Naive thymus-derived CD8-positive, alpha-beta T cell (primary cell): ENCODE measurements at regions not wholly inside any gene's neighbourhood (a gene's known extent, or its start where the extent isn't known, plus 50 kb on each side); places are given as distances from the start of the nearest gene placed in this dataset.

ENCODE experiments used
- ATAC-seq, 2 donors: fragments of 150-1000 bp; cut with Tn5 transposase in 1 of 2; sonication (Bioruptor Pico), chemical (Tn5 transposase) in 1 of 2; 1 replicate in 1 of 2; 2 replicates in 1 of 2; pipeline ENCODE4 v1.10.0; 2021; ENCODE audit warnings: mild to moderate bottlenecking in 2 of 2, moderate library complexity in 2 of 2
- POLR2A ChIA-PET: fragments of 350-600 bp; sonication (Branson Sonifier 250); formaldehyde crosslinking; loops from one replicate; lab custom pipeline; 2021; ENCODE audit warnings: antibody characterized with exemption; lab: Charles Lee
- DNase-seq, 10 donors: peaks; one replicate each; pipeline versions ENCODE4 v3.0.0 to v3.0.0-alpha.2; 2020 to 2022
- H3K27ac Mint-ChIP-seq, 10 donors: one replicate each; pipeline ENCODE4 v1.8.0; 2020 to 2022; ENCODE audit warnings: mild to moderate bottlenecking in 10 of 10, mixed read lengths in 10 of 10, moderate library complexity in 4 of 10, inconsistent platforms in 1 of 10
- H3K27me3 Mint-ChIP-seq, 5 donors: one replicate each; pipeline ENCODE4 v1.8.0; 2021 to 2022; ENCODE audit warnings: mixed read lengths in 5 of 5
- H3K36me3 Mint-ChIP-seq, 3 donors: one replicate each; pipeline ENCODE4 v1.8.0; 2020 to 2022; ENCODE audit warnings: mixed read lengths in 3 of 3, mild to moderate bottlenecking in 2 of 3, inconsistent platforms in 1 of 3
- H3K4me1 Mint-ChIP-seq, 4 donors: one replicate each; pipeline ENCODE4 v1.8.0; 2021 to 2022; ENCODE audit warnings: mixed read lengths in 4 of 4
- H3K4me3 Mint-ChIP-seq, 10 donors: one replicate each; pipeline ENCODE4 v1.8.0; 2020 to 2022; ENCODE audit warnings: mild to moderate bottlenecking in 10 of 10, mixed read lengths in 10 of 10, moderate library complexity in 6 of 10, inconsistent platforms in 1 of 10
- H3K9me3 Mint-ChIP-seq, 9 donors: one replicate each; pipeline ENCODE4 v1.8.0; 2020 to 2022; ENCODE audit warnings: mixed read lengths in 9 of 9, mild to moderate bottlenecking in 3 of 9, inconsistent platforms in 1 of 9, moderate library complexity in 1 of 9

- POLR2A ChIA-PET, result no interaction called here
- Mint-ChIP-seq H3K9me3 (no peaks in the 10 kb centered on the region), H3K27ac (no peak overlapping the region), H3K36me3 (no peaks in the 10 kb centered on the region), H3K4me3 (no peak overlapping the region), H3K27me3 (peaks cover 0 to 3% (median 2%) of the 10 kb centered on the region in 5 donors), H3K4me1 (peaks cover 0 to 7% (median 3%) of the 10 kb centered on the region in 4 donors)
- no peak for ATAC-seq
- DNase-seq, result no peak
Observed at GRCh38 chr2:181774685-181775084, 94.4 kb upstream of the NEUROD1 start.

GRCh38 chr2:181776336-181776735 is 96.0 kb upstream of the NEUROD1 start:
- no peak overlapping the region for H3K4me3 Mint-ChIP-seq
- ATAC-seq, result no peak
- H3K4me1 Mint-ChIP-seq, result peaks cover 0 to 7% (median 3%) of the 10 kb centered on the region in 4 donors
- no peaks in the 10 kb centered on the region for H3K36me3 Mint-ChIP-seq
- H3K9me3 Mint-ChIP-seq, result no peaks in the 10 kb centered on the region
- H3K27ac Mint-ChIP-seq, result no peak overlapping the region
- peaks cover 0 to 3% (median 2%) of the 10 kb centered on the region in 5 donors for H3K27me3 Mint-ChIP-seq
- DNase-seq, result no peak
- POLR2A ChIA-PET, result no interaction called here

GRCh38 chr2:181777734-181778133 is 97.4 kb upstream of the NEUROD1 start:
- DNase-seq (no peak), ATAC-seq (no peak)
- POLR2A ChIA-PET, result no interaction called here
- Mint-ChIP-seq H3K9me3 (no peaks in the 10 kb centered on the region), H3K36me3 (no peaks in the 10 kb centered on the region), H3K4me1 (peaks cover 0 to 7% (median 3%) of the 10 kb centered on the region in 4 donors), H3K4me3 (no peak overlapping the region), H3K27me3 (peaks cover 0 to 3% (median 2%) of the 10 kb centered on the region in 5 donors), H3K27ac (no peak overlapping the region)

GRCh38 chr2:181778621-181779201 is 98.4 kb upstream of the NEUROD1 start:
- Mint-ChIP-seq H3K27ac (no peak overlapping the region), H3K4me1 (no peaks in the 10 kb centered on the region), H3K27me3 (peaks cover 0 to 8% (median 0%) of the 10 kb centered on the region in 5 donors), H3K4me3 (no peak overlapping the region), H3K36me3 (no peaks in the 10 kb centered on the region), H3K9me3 (no peaks in the 10 kb centered on the region)
- POLR2A ChIA-PET, result no interaction called here
- DNase-seq (no peak), ATAC-seq (no peak)

GRCh38 chr2:181779288-181780021 is 99.1 kb upstream of the NEUROD1 start:
- no peak overlapping the region for H3K27ac Mint-ChIP-seq
- no peak for DNase-seq
- H3K4me3 Mint-ChIP-seq, result no peak overlapping the region
- H3K9me3 Mint-ChIP-seq, result no peaks in the 10 kb centered on the region
- POLR2A ChIA-PET, result no interaction called here
- no peaks in the 10 kb centered on the region for H3K36me3 Mint-ChIP-seq
- H3K27me3 Mint-ChIP-seq, result peaks cover 0 to 5% (median 0%) of the 10 kb centered on the region in 5 donors
- H3K4me1 Mint-ChIP-seq, result no peaks in the 10 kb centered on the region
- ATAC-seq, result no peak

- Mint-ChIP-seq H3K36me3 (no peaks in the 10 kb centered on the region), H3K4me1 (no peaks in the 10 kb centered on the region), H3K27me3 (peaks cover 0 to 5% (median 0%) of the 10 kb centered on the region in 5 donors), H3K27ac (no peak overlapping the region), H3K4me3 (no peak overlapping the region), H3K9me3 (no peaks in the 10 kb centered on the region)
- POLR2A ChIA-PET, result no interaction called here
- ATAC-seq (no peak), DNase-seq (no peak)
Observed at GRCh38 chr2:181780047-181780651, 99.8 kb upstream of the NEUROD1 start.

- H3K27me3 Mint-ChIP-seq, result peaks cover 0 to 5% (median 0%) of the 10 kb centered on the region in 5 donors
- no peaks in the 10 kb centered on the region for H3K36me3 Mint-ChIP-seq
- H3K4me3 Mint-ChIP-seq, result no peak overlapping the region
- DNase-seq (no peak), ATAC-seq (no peak)
- no peaks in the 10 kb centered on the region for H3K4me1 Mint-ChIP-seq
- no peak overlapping the region for H3K27ac Mint-ChIP-seq
- POLR2A ChIA-PET, result no interaction called here
- no peaks in the 10 kb centered on the region for H3K9me3 Mint-ChIP-seq
Observed at GRCh38 chr2:181780657-181781056, 100.3 kb upstream of the NEUROD1 start.

GRCh38 chr2:181781078-181781786 is 100.9 kb upstream of the NEUROD1 start:
- no peak for DNase-seq
- peaks cover 0 to 5% (median 0%) of the 10 kb centered on the region in 5 donors for H3K27me3 Mint-ChIP-seq
- POLR2A ChIA-PET, result no interaction called here
- no peaks in the 10 kb centered on the region for H3K4me1 Mint-ChIP-seq
- no peaks in the 10 kb centered on the region for H3K9me3 Mint-ChIP-seq
- no peak overlapping the region for H3K27ac Mint-ChIP-seq
- no peak overlapping the region for H3K4me3 Mint-ChIP-seq
- H3K36me3 Mint-ChIP-seq, result no peaks in the 10 kb centered on the region
- ATAC-seq, result no peak

GRCh38 chr2:181782660-181783059 is 102.3 kb upstream of the NEUROD1 start:
- Mint-ChIP-seq H3K4me3 (no peak overlapping the region), H3K27me3 (peaks cover 0 to 9% (median 0%) of the 10 kb centered on the region in 5 donors), H3K9me3 (no peaks in the 10 kb centered on the region), H3K36me3 (no peaks in the 10 kb centered on the region), H3K27ac (no peak overlapping the region), H3K4me1 (no peaks in the 10 kb centered on the region)
- ATAC-seq (no peak), DNase-seq (no peak)
- POLR2A ChIA-PET, result no interaction called here

GRCh38 chr2:181784556-181784955 is 104.2 kb upstream of the NEUROD1 start:
- H3K9me3 Mint-ChIP-seq, result no peaks in the 10 kb centered on the region
- H3K36me3 Mint-ChIP-seq, result no peaks in the 10 kb centered on the region
- POLR2A ChIA-PET, result no interaction called here
- ATAC-seq (no peak), DNase-seq (no peak)
- no peaks in the 10 kb centered on the region for H3K4me1 Mint-ChIP-seq
- H3K4me3 Mint-ChIP-seq, result no peak overlapping the region
- no peak overlapping the region for H3K27ac Mint-ChIP-seq
- peaks cover 0 to 9% (median 1%) of the 10 kb centered on the region in 5 donors for H3K27me3 Mint-ChIP-seq

GRCh38 chr2:181785691-181786344 is 105.5 kb upstream of the NEUROD1 start:
- DNase-seq (no peak), ATAC-seq (no peak)
- POLR2A ChIA-PET, result no interaction called here
- no peaks in the 10 kb centered on the region for H3K9me3 Mint-ChIP-seq
- peaks cover 0 to 13% (median 2%) of the 10 kb centered on the region in 5 donors for H3K27me3 Mint-ChIP-seq
- H3K36me3 Mint-ChIP-seq, result no peaks in the 10 kb centered on the region
- H3K27ac Mint-ChIP-seq, result no peak overlapping the region
- no peak overlapping the region for H3K4me3 Mint-ChIP-seq
- H3K4me1 Mint-ChIP-seq, result peaks cover 4 to 7% (median 7%) of the 10 kb centered on the region in 4 donors

GRCh38 chr2:181786371-181787228 is 104.9 kb upstream of the ITPRID2 start:
- Mint-ChIP-seq H3K4me1 (peaks cover 4 to 14% (median 11%) of the 10 kb centered on the region in 4 donors), H3K27ac (no peak overlapping the region), H3K9me3 (no peaks in the 10 kb centered on the region), H3K4me3 (no peak overlapping the region), H3K36me3 (no peaks in the 10 kb centered on the region), H3K27me3 (peaks cover 0 to 13% (median 2%) of the 10 kb centered on the region in 5 donors)
- POLR2A ChIA-PET, result no interaction called here
- no peak for DNase-seq
- ATAC-seq, result no peak
